Activated CD4-positive, alpha-beta memory T cell treated with anti-CD3 and anti-CD28 coated beads, Interleukin-2, amount 10 ng/mL, durations not matched to agents 7 days and 5 days (primary cell): ENCODE measurements at regions not wholly inside any gene's neighbourhood (a gene's known extent, or its start where the extent isn't known, plus 50 kb on each side); places are given as distances from the start of the nearest gene placed in this dataset.
"Not testable (repeated sequence)": the region's sequence is repeated elsewhere in the genome, so short reads cannot be mapped to it uniquely, and the experiment has no call there.

Experiments used
- CTCF ChIA-PET: fragments of 350-600 bp; sonication (Branson Sonifier 250); formaldehyde crosslinking; loops from one replicate; lab custom pipeline; 2021; ENCODE audit warnings: antibody characterized with exemption, inconsistent platforms; lab: Charles Lee
- POLR2A ChIA-PET: fragments of 350-600 bp; sonication (Branson Sonifier 250); formaldehyde crosslinking; loops from one replicate; lab custom pipeline; 2021; ENCODE audit warnings: antibody characterized with exemption; lab: Charles Lee
- DNase-seq: peaks from one replicate; pipeline ENCODE4 v3.0.0-alpha.2; 2020
- H3K27ac Mint-ChIP-seq: one replicate; pipeline ENCODE4 v1.8.0; 2021; ENCODE audit warnings: mild to moderate bottlenecking, mixed read lengths
- H3K27me3 Mint-ChIP-seq: one replicate; pipeline ENCODE4 v1.8.0; 2021; ENCODE audit warnings: mixed read lengths
- H3K36me3 Mint-ChIP-seq: one replicate; pipeline ENCODE4 v1.8.0; 2021; ENCODE audit warnings: low read depth, mixed read lengths
- H3K4me1 Mint-ChIP-seq: one replicate; pipeline ENCODE4 v1.8.0; 2021; ENCODE audit warnings: mixed read lengths
- H3K4me3 Mint-ChIP-seq: one replicate; pipeline ENCODE4 v1.8.0; 2021; ENCODE audit warnings: mild to moderate bottlenecking, mixed read lengths
- H3K9me3 Mint-ChIP-seq: one replicate; pipeline ENCODE4 v1.8.0; 2021; ENCODE audit warnings: mixed read lengths

DNA sequence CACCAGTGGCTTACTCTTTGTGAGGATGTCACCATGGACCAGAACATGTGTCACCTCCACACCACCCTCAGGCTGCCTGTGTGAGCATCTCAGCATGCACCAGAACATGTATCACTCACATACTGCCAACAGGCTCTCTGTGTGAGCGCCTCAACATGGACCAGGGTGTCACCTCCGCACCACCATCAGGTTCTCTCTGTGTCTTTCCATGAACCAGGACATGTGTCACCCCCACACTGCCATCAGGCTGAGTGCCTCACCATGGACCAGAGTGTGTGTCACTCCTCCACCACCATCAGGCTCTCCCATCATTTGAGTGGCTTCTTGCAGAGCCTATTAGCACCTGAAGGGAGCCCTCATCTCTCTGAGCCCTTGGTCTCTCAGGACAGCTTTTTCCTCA, 125.2 kb downstream of the ZNF648 start:
- no peaks in the 10 kb centered on the region for H3K9me3 Mint-ChIP-seq
- POLR2A ChIA-PET = no interaction called here
- CTCF ChIA-PET = interaction anchor here (1.1 to 2.2 kb wide), 6 partner anchors 8 to 457 kb away, joined by 3 to 14 read pairs (median 10); no protein-coding TSS in a partner anchor

DNA sequence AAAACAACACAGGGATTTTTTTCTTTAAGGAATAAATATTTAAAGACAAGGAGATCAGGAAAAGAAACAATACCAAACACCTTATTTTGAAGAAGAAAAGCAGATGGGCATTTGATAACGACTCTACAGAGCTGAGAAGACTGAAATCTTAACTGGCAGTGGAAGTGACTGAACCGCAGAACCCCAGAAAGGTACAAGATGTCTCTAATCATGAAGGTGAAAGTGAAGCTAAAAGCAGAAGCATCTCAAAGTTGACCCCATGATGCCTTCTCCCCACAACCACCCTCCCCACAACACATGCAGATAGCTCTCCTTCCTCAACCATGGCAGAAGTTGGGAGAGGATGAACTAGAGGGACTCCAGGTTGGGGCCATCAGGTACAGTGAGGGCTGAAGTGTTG, 129.6 kb downstream of the ZNF648 start:
- no peak for DNase-seq
- Mint-ChIP-seq H3K4me1 (no peaks in the 10 kb centered on the region), H3K27ac (no peak overlapping the region), H3K36me3 (no peaks in the 10 kb centered on the region), H3K27me3 (peaks cover 5% of the 10 kb centered on the region), H3K4me3 (no peak overlapping the region), H3K9me3 (no peaks in the 10 kb centered on the region)
- ChIA-PET CTCF (no interaction called here), POLR2A (no interaction called here)

More for the DNA sequence above, 125.2 kb downstream of the ZNF648 start:
- Mint-ChIP-seq H3K4me1 (peaks cover 1% of the 10 kb centered on the region), H3K4me3 (no peak overlapping the region), H3K27me3 (no peaks in the 10 kb centered on the region), H3K27ac (no peak overlapping the region), H3K36me3 (no peaks in the 10 kb centered on the region)
- no peak for DNase-seq

DNA sequence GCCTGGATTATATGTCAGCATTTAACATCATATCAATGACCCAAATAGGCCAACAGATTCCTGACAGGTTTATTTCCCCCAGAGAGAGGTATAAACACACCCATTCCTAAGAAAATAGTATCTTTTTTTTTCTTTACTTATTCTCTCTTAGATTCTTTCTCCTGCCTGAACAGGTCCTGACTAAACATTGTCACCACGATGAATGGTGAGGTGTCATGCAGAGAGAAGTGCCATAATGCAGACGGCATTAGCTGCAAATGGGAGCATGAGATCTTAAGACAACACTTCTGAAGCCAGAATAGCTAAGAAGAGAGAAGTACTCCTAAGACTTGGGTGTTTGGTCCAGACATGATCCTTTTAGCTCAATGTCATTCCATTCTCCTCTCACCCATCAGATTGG, 131.3 kb downstream of the ZNF648 start:
- Mint-ChIP-seq H3K27me3 (peaks cover 7% of the 10 kb centered on the region), H3K9me3 (no peaks in the 10 kb centered on the region), H3K4me1 (no peaks in the 10 kb centered on the region), H3K36me3 (no peaks in the 10 kb centered on the region), H3K4me3 (no peak overlapping the region), H3K27ac (no peak overlapping the region)
- DNase-seq = no peak
- ChIA-PET CTCF (interaction anchor here (0.7 kb wide), 1 partner anchor 151 kb away, joined by 3 read pairs; no protein-coding TSS in a partner anchor), POLR2A (no interaction called here)

DNA sequence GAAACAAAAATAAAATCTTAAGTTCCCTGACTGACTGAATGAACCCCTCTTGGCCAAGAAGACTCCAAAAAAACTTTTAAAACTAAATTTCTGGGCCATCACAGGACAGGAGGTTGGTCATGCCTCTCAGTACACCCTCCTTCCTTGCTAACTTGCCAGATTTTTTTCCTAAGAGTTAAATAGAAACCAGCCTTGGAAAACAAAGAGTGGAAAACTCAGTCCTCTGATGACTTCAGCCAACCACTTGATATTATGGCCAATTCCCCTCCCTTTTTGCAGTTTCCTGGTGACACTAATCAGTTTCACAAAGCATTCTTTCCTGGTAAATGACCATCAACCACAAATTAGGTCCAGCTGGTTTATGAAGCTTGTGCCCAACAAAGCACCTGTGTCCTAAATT, 134.8 kb downstream of the ZNF648 start:
- no peaks in the 10 kb centered on the region for H3K9me3 Mint-ChIP-seq
- H3K36me3 Mint-ChIP-seq = no peaks in the 10 kb centered on the region
- H3K4me1 Mint-ChIP-seq = no peaks in the 10 kb centered on the region
- H3K27me3 Mint-ChIP-seq = peaks cover 9% of the 10 kb centered on the region
- POLR2A ChIA-PET = no interaction called here
- H3K27ac Mint-ChIP-seq = no peak overlapping the region
- CTCF ChIA-PET = no interaction called here
- DNase-seq = no peak
- H3K4me3 Mint-ChIP-seq = no peak overlapping the region

DNA sequence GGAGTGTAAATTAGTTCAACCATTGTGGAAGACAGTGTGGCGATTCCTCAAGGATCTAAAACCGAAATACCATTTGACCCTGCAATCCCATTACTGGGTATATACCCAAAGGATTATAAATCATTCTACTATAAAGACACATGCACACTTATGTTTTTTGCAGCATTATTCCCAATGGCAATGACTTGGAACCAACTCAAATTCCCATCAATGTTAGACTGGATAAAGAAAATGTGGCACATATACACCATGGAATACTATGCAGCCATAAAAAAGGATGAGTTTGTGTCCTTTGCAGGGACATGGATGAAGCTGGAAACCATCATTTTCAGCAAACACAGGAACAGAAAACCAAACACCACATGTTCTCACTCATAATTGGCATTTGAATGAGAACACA, 137.5 kb downstream of the ZNF648 start:
- H3K9me3 Mint-ChIP-seq, H3K36me3 Mint-ChIP-seq, CTCF ChIA-PET, DNase-seq, H3K27ac Mint-ChIP-seq, H3K4me1 Mint-ChIP-seq, POLR2A ChIA-PET, H3K27me3 Mint-ChIP-seq, H3K4me3 Mint-ChIP-seq: not testable (repeated sequence)

DNA sequence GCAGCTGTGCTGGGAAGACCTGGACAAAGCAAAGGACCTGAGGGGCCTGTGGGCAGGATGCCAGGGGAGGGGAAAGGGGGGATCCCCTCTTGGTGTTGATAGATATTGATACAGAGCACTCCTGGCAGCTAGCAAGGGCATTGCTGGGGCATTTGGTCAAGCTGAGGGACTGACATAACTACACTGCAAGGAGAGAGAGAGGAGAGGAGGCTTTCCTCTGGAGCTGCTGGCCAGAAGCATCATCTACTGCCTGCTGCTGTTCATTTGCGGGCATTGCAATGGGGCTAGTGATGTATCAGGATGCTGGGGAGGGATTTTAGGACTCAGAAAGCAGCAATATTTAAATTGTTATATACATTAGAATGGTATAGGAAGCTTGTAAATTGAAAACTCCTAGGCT, 142.0 kb downstream of the ZNF648 start:
- Mint-ChIP-seq H3K9me3 (no peaks in the 10 kb centered on the region), H3K4me1 (no peaks in the 10 kb centered on the region), H3K4me3 (no peak overlapping the region), H3K27ac (no peak overlapping the region), H3K36me3 (no peaks in the 10 kb centered on the region), H3K27me3 (peaks cover 2% of the 10 kb centered on the region)
- CTCF ChIA-PET = no interaction called here
- no peak for DNase-seq
- POLR2A ChIA-PET = no interaction called here

DNA sequence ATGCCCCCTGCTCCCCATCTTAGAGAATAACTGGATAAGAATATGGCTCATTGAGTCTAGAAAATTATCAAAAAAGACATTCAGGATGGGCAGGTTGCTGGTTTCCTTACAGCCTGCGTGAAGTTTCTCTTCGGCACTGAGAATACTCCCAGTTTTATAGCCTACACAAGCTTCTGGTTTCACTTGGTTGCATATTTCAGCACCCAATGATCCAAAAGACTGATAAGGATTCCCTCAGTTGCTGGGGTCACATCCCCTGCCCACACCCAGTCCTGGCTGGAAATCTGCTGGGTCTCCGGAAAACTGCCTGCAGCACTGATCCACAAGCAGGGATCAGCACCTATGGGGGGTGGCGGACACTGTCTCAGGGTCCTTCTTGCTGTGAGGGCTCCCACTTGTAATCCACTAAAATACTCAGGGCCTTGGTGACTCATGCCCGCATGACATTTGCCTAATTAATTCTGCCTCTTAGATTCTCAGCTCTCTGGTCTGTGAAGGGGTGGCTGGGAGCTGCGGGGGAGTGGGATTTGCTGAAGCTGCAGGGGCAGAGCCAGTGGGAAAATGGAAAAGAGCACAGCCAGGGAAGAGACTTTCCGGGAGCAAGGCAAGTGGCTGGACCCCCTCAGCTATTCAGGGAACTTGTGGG, 142.5 kb downstream of the ZNF648 start:
- Mint-ChIP-seq H3K4me1 (no peaks in the 10 kb centered on the region), H3K4me3 (no peak overlapping the region), H3K27me3 (peaks cover 2% of the 10 kb centered on the region), H3K27ac (no peak overlapping the region), H3K9me3 (no peaks in the 10 kb centered on the region), H3K36me3 (no peaks in the 10 kb centered on the region)
- POLR2A ChIA-PET = no interaction called here
- DNase-seq = no peak
- CTCF ChIA-PET = no interaction called here

DNA sequence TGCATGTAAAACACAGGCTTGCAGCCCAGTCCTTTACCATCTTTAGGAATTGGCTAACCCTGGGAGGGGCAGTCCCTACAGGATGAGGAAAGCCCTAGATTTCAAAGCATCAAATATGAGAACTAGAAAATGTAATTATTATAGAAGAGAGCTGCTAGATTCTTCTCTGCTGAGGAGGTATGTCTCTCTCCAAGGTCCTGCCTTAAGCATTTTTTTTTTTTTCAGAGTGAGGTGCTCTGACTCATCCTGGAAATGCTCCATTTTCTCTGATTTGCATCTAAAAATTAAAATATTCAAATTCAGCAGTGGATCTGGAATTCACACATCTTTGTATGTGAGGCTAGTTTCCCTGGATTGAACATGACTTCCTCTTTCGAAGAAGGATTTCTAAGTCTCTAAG, 149.8 kb downstream of the ZNF648 start:
- DNase-seq = no peak
- no peaks in the 10 kb centered on the region for H3K9me3 Mint-ChIP-seq
- CTCF ChIA-PET = no interaction called here
- H3K27me3 Mint-ChIP-seq = peaks cover 6% of the 10 kb centered on the region
- H3K36me3 Mint-ChIP-seq = no peaks in the 10 kb centered on the region
- POLR2A ChIA-PET = no interaction called here
- H3K4me1 Mint-ChIP-seq = no peaks in the 10 kb centered on the region
- no peak overlapping the region for H3K27ac Mint-ChIP-seq
- no peak overlapping the region for H3K4me3 Mint-ChIP-seq

DNA sequence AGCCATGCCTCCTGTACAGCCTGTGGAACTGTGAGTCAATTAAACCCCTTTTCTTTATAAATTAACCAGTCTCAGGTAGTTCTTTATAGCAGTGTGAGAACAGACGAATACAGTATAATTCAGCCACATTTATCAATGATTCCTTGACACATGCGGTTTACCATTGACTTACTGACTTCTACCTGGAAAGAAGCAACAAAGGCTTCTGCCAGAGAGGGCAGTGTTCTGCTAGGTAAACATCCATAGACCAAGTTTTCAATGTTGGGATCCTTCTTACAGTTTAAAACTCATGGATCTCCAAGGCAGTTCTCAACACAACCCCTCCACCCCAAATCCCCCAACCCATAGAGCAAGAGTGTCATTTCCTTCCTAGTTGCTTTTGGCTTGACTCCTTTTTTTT, 150.6 kb downstream of the ZNF648 start:
- CTCF ChIA-PET = no interaction called here
- H3K27me3 Mint-ChIP-seq = peaks cover 8% of the 10 kb centered on the region
- H3K36me3 Mint-ChIP-seq = no peaks in the 10 kb centered on the region
- POLR2A ChIA-PET = no interaction called here
- H3K4me3 Mint-ChIP-seq = no peak overlapping the region
- no peak overlapping the region for H3K27ac Mint-ChIP-seq
- no peaks in the 10 kb centered on the region for H3K9me3 Mint-ChIP-seq
- H3K4me1 Mint-ChIP-seq = no peaks in the 10 kb centered on the region
- DNase-seq = no peak

DNA sequence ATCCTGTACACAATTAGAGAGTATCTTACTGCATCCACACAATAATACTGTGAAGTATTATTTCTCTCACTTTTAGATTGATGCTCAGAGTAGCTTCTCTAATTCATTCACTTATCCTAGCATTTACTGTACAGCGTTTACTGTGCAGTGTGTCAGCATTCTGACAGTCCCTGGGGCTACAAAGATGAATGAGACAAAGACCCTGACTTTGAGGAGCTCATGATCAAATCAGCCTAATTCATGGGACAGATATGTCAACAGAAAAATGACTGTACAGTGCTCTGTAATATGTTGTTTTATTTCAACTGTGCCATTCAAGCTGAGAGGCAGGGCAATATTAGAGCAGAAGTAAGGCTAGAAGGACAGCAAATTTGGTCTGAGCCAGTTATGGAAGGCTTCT, 152.5 kb downstream of the ZNF648 start:
- ChIA-PET CTCF (interaction anchor here (1.7 kb wide), 1 partner anchor 430 kb away, joined by 3 read pairs; no protein-coding TSS in a partner anchor), POLR2A (no interaction called here)
- H3K9me3 Mint-ChIP-seq = no peaks in the 10 kb centered on the region
- H3K27me3 Mint-ChIP-seq = peaks cover 11% of the 10 kb centered on the region
- no peak overlapping the region for H3K4me3 Mint-ChIP-seq
- no peak for DNase-seq
- no peaks in the 10 kb centered on the region for H3K4me1 Mint-ChIP-seq
- no peaks in the 10 kb centered on the region for H3K36me3 Mint-ChIP-seq
- H3K27ac Mint-ChIP-seq = no peak overlapping the region

DNA sequence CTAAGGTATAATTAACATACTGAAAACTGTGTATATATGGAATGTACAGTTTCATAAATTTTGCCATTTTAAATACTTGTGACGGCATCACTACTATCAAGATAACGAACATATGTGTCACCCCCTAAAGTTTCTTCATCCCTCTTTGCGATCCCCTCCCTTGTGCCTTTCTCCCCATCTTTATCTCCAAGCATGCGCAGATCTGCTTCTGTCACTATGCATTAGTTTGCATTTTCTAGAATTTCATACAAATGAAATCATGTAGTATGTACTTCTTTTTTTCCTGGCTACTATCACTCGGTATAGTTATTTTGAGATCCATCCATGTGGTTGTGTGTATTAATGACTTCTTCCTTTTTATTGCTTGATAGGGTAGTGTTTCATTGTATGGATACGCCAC, 154.9 kb downstream of the ZNF648 start:
- POLR2A ChIA-PET = no interaction called here
- Mint-ChIP-seq H3K36me3 (no peaks in the 10 kb centered on the region), H3K27ac (no peak overlapping the region), H3K9me3 (no peaks in the 10 kb centered on the region), H3K27me3 (peaks cover 11% of the 10 kb centered on the region), H3K4me1 (no peaks in the 10 kb centered on the region), H3K4me3 (no peak overlapping the region)
- CTCF ChIA-PET = no interaction called here
- no peak for DNase-seq

DNA sequence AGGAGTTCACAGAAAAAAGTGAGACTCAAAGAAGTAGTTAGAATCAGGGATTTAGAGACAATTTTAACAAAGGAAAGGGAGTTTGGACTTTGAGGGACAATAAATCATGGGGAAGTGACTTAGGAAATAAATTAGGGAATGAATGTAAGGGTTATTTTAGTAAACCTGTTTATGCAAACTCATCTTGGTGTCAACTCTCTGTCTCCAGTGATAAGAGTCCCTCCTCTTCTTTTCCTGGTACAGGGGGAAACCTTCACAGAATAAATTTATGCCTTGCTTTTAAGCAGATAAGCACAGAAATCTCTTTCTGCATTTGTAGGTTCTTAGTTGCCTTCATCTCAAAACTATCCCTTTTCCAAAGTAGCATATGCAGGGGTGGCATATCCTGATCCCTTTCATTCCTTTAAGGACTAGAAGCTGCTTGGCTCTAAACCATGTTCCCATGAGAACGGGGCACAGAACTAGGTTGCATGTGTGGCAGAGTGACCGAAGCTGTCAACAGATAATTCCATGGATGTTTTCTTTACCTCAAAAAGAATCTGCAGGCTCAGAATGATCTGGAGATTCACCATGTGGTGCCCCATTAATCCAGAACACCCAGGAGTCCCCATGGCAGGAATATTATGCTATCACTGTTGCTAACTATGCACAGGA, 155.4 kb downstream of the ZNF648 start:
- Mint-ChIP-seq H3K27me3 (peaks cover 11% of the 10 kb centered on the region), H3K4me3 (no peak overlapping the region), H3K4me1 (no peaks in the 10 kb centered on the region), H3K36me3 (no peaks in the 10 kb centered on the region), H3K9me3 (no peaks in the 10 kb centered on the region), H3K27ac (no peak overlapping the region)
- ChIA-PET POLR2A (no interaction called here), CTCF (no interaction called here)
- DNase-seq = no peak

DNA sequence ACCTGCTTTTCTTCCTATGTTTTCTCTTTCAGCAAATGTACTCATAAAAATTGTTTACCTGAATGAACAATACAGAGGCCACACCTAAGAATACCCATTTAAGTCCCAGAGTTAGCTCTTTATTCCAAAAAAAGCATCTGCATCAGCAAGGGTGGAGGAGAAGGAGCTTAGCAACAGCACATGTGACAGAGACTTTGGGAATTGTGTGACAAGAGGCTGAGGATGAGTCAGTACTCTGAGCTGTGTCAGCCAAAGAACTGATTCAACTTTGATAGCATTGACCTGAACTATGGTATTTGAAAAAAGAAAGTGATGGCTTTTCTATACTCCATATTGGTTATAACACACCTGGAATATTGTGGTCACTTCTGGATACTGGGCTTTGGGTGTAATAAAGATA, 162.7 kb downstream of the ZNF648 start:
- Mint-ChIP-seq H3K36me3 (no peaks in the 10 kb centered on the region), H3K27me3 (no peaks in the 10 kb centered on the region), H3K4me3 (no peak overlapping the region), H3K27ac (no peak overlapping the region), H3K4me1 (no peaks in the 10 kb centered on the region), H3K9me3 (no peaks in the 10 kb centered on the region)
- POLR2A ChIA-PET = no interaction called here
- no peak for DNase-seq
- CTCF ChIA-PET = no interaction called here

DNA sequence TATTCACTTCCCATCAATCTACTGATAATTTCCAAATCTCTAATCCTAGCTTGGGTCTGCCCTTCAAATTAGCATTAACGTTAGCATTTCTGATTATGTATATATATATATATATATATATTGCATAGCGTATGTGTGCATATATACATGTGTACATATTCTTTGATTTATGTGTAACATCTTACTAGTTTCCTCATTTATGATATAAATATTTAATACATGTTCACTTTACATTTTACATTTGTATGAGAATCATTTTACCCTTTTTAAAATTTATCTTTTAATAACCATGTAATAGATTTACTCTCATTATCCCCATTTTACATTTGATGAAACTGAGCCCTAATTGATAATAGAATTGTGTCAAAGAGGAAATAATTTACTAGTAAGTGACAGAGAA, 164.7 kb downstream of the ZNF648 start:
- no peaks in the 10 kb centered on the region for H3K27me3 Mint-ChIP-seq
- no peaks in the 10 kb centered on the region for H3K4me1 Mint-ChIP-seq
- H3K27ac Mint-ChIP-seq = no peak overlapping the region
- no peak overlapping the region for H3K4me3 Mint-ChIP-seq
- H3K9me3 Mint-ChIP-seq = no peaks in the 10 kb centered on the region
- ChIA-PET POLR2A (no interaction called here), CTCF (no interaction called here)
- H3K36me3 Mint-ChIP-seq = no peaks in the 10 kb centered on the region
- DNase-seq = no peak
